HEK293 (cell line): ENCODE measurements at regions not wholly inside any gene's neighbourhood (a gene's known extent, or its start where the extent isn't known, plus 50 kb on each side); places are given as distances from the start of the nearest gene placed in this dataset.
A peak's percentile ranks its signal among the peaks of the same experiment; 100 is the strongest.

Experiments used
- CTCF ChIA-PET: fragments of 350-600 bp; formaldehyde crosslinking; extraction: SDS; loops from one replicate; lab custom pipeline; 2021; ENCODE audit warnings: antibody characterized with exemption; lab: Yijun Ruan, JAX
- POLR2A ChIA-PET: fragments of 300-600 bp; formaldehyde crosslinking; extraction: SDS; loops from one replicate; lab custom pipeline; 2020; ENCODE audit warnings: antibody characterized with exemption, inconsistent platforms; lab: Yijun Ruan, JAX
- H3K27ac ChIP-seq: fragments of 200-500 bp; sonication (Bioruptor generic); 2 replicates; pipeline ENCODE4 v1.5.1; 2014; ENCODE audit warnings: low read depth, low read length, control low read depth, inconsistent platforms; ENCODE audit errors: extremely low read depth
- H3K36me3 ChIP-seq, 2 experiments: fragments of 200-500 bp in 1 of 2; sonication (Bioruptor generic) in 1 of 2; 1 replicate in 1 of 2; 2 replicates in 1 of 2; pipeline ENCODE4 v1.5.1; 2014 to 2017; ENCODE audit warnings: inconsistent platforms in 2 of 2, low read length in 2 of 2; ENCODE audit not compliant: control insufficient read depth in 2 of 2, insufficient read depth in 1 of 2
- H3K4me1 ChIP-seq: fragments of 200-500 bp; sonication (Bioruptor generic); 2 replicates; pipeline ENCODE4 v1.5.1; 2014; ENCODE audit warnings: mild to moderate bottlenecking, low read length, inconsistent platforms; ENCODE audit not compliant: control insufficient read depth, insufficient read depth
- H3K4me3 ChIP-seq: 2 replicates; pipeline ENCODE4 v1.5.1; 2011; ENCODE audit warnings: low read depth, mild to moderate bottlenecking, control low read depth, low read length, moderate library complexity
- H3K9me3 ChIP-seq: fragments of 200-500 bp; sonication (Bioruptor generic); 2 replicates; pipeline ENCODE4 v1.5.1; 2014; ENCODE audit warnings: low read depth, low read length, inconsistent platforms; ENCODE audit not compliant: control insufficient read depth, insufficient read depth
- KLF9 ChIP-seq: fragments of 450-650 bp; formaldehyde crosslinking; IDR thresholded peaks from 2 replicates; pipeline ENCODE4 v1.5.1; 2016; ENCODE audit warnings: missing biosample characterization, missing genetic modification characterization, low read depth
- SP7 ChIP-seq: fragments of 450-650 bp; formaldehyde crosslinking; IDR thresholded peaks from 2 replicates; pipeline ENCODE4 v1.5.1; 2016; ENCODE audit warnings: missing biosample characterization, missing genetic modification characterization
- YY2 ChIP-seq: fragments of 450-650 bp; formaldehyde crosslinking; IDR thresholded peaks from 2 replicates; pipeline ENCODE4 v1.5.1; 2016; ENCODE audit warnings: missing biosample characterization, missing genetic modification characterization
- ZFP41 ChIP-seq: fragments of 450-650 bp; formaldehyde crosslinking; IDR thresholded peaks from 2 replicates; pipeline ENCODE4 v1.5.1; 2016; ENCODE audit warnings: missing biosample characterization, missing genetic modification characterization, borderline replicate concordance
- ZIC2 ChIP-seq: fragments of 450-650 bp; formaldehyde crosslinking; IDR thresholded peaks from 2 replicates; pipeline ENCODE4 v1.5.1; 2016; ENCODE audit warnings: missing biosample characterization, missing genetic modification characterization
- ZNF133 ChIP-seq: fragments of 450-650 bp; formaldehyde crosslinking; IDR thresholded peaks from 2 replicates; pipeline ENCODE4 v1.5.1; 2016; ENCODE audit warnings: missing biosample characterization, missing genetic modification characterization
- ZNF155 ChIP-seq: fragments of 450-650 bp; formaldehyde crosslinking; IDR thresholded peaks from 2 replicates; pipeline ENCODE4 v1.5.1; 2016; ENCODE audit warnings: missing biosample characterization, missing genetic modification characterization
- ZNF175 ChIP-seq: fragments of 450-650 bp; formaldehyde crosslinking; IDR thresholded peaks from 2 replicates; pipeline ENCODE4 v1.5.1; 2016; ENCODE audit warnings: missing biosample characterization, missing genetic modification characterization
- ZNF214 ChIP-seq: fragments of 450-650 bp; formaldehyde crosslinking; IDR thresholded peaks from 2 replicates; pipeline ENCODE4 v1.5.1; 2017; ENCODE audit warnings: missing biosample characterization, mild to moderate bottlenecking, missing genetic modification characterization, borderline replicate concordance
- ZNF311 ChIP-seq: fragments of 450-650 bp; formaldehyde crosslinking; IDR thresholded peaks from 2 replicates; pipeline ENCODE4 v1.5.1; 2017; ENCODE audit warnings: missing biosample characterization, missing genetic modification characterization, borderline replicate concordance
- ZNF350 ChIP-seq: fragments of 450-650 bp; formaldehyde crosslinking; IDR thresholded peaks from 2 replicates; pipeline ENCODE4 v1.5.0; 2017; ENCODE audit warnings: missing biosample characterization, mild to moderate bottlenecking, missing genetic modification characterization
- ZNF394 ChIP-seq: fragments of 450-650 bp; formaldehyde crosslinking; IDR thresholded peaks from 2 replicates; pipeline ENCODE4 v1.5.1; 2016; ENCODE audit warnings: missing biosample characterization, missing genetic modification characterization, mild to moderate bottlenecking, moderate library complexity, borderline replicate concordance
- ZNF48 ChIP-seq: fragments of 450-650 bp; formaldehyde crosslinking; IDR thresholded peaks from 2 replicates; pipeline ENCODE4 v1.5.1; 2016; ENCODE audit warnings: missing biosample characterization, missing genetic modification characterization
- ZNF548 ChIP-seq: fragments of 450-650 bp; formaldehyde crosslinking; IDR thresholded peaks from 2 replicates; pipeline ENCODE4 v1.5.1; 2016; ENCODE audit warnings: missing biosample characterization, missing genetic modification characterization
- ZNF549 ChIP-seq: fragments of 450-650 bp; IDR thresholded peaks from 2 replicates; pipeline ENCODE4 v1.5.1; 2018; ENCODE audit warnings: missing biosample characterization, missing genetic modification characterization, mild to moderate bottlenecking, inconsistent platforms, moderate library complexity
- ZNF561 ChIP-seq: fragments of 450-650 bp; IDR thresholded peaks from 2 replicates; pipeline ENCODE4 v1.5.1; 2018; ENCODE audit warnings: missing biosample characterization, missing genetic modification characterization, borderline replicate concordance
- ZNF626 ChIP-seq: fragments of 450-650 bp; sonication (Bioruptor Pico); formaldehyde crosslinking; IDR thresholded peaks from 2 replicates; pipeline ENCODE4 v1.5.1; 2018; ENCODE audit warnings: missing biosample characterization, missing genetic modification characterization, inconsistent platforms
- TF ChIP-seq, protein P1 (sequence below): fragments of 450-650 bp; IDR thresholded peaks from 2 replicates; pipeline ENCODE4 v1.5.1; 2018; ENCODE audit warnings: missing biosample characterization, mild to moderate bottlenecking, missing genetic modification characterization
- TF ChIP-seq, protein P2 (sequence below): fragments of 450-650 bp; formaldehyde crosslinking; IDR thresholded peaks from 2 replicates; pipeline ENCODE4 v1.5.1; 2016; ENCODE audit warnings: missing biosample characterization, missing genetic modification characterization, low read depth
- TF ChIP-seq, protein P3 (sequence below): fragments of 450-650 bp; formaldehyde crosslinking; IDR thresholded peaks from 2 replicates; pipeline ENCODE4 v1.5.1; 2016; ENCODE audit warnings: missing biosample characterization, missing genetic modification characterization
- TF ChIP-seq, protein P4 (sequence below): fragments of 450-650 bp; formaldehyde crosslinking; IDR thresholded peaks from 2 replicates; pipeline ENCODE4 v1.5.1; 2017; ENCODE audit warnings: missing biosample characterization, missing genetic modification characterization

DNA sequence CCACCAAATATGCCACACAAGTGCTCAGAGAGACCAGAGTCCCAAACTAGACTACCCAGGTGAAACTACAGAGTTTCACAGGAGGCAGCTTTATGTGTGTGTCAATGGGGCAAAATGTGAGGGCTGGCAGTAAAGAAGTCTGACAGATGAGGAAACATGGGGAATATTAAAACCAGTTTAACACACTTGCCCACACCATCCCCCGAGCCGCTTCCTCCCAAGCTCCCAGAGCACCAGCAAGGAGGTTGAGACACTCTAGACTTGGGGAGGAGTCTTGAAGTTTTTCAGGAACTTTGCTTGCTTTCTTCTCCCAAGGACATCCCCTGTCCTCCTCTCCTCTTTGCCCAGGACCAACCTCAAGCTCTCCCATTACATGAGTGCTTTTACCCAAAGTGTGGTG is 94.7 kb upstream of the SPRY1 start:
- Histone ChIP-seq H3K27ac (no peak overlapping the region), H3K4me1 (peaks cover 3% of the 10 kb centered on the region; the same call in 1 of the 2 replicates), H3K36me3 (no peaks in the 10 kb centered on the region), H3K9me3 (no peaks in the 10 kb centered on the region), H3K4me3 (no peak overlapping the region)
- TF ChIP-seq, protein P1, sequence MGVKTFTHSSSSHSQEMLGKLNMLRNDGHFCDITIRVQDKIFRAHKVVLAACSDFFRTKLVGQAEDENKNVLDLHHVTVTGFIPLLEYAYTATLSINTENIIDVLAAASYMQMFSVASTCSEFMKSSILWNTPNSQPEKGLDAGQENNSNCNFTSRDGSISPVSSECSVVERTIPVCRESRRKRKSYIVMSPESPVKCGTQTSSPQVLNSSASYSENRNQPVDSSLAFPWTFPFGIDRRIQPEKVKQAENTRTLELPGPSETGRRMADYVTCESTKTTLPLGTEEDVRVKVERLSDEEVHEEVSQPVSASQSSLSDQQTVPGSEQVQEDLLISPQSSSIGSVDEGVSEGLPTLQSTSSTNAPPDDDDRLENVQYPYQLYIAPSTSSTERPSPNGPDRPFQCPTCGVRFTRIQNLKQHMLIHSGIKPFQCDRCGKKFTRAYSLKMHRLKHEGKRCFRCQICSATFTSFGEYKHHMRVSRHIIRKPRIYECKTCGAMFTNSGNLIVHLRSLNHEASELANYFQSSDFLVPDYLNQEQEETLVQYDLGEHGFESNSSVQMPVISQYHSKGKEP (tag by site-specific recombination): no peak
- TF ChIP-seq ZNF394 (tag by site-specific recombination) (no peak), ZNF561 (tag by site-specific recombination) (no peak), SP7 (tag by site-specific recombination) (no peak), ZNF626 (tag by site-specific recombination) (no peak), ZNF350 (tag by site-specific recombination) (no peak)
- TF ChIP-seq, protein P2, sequence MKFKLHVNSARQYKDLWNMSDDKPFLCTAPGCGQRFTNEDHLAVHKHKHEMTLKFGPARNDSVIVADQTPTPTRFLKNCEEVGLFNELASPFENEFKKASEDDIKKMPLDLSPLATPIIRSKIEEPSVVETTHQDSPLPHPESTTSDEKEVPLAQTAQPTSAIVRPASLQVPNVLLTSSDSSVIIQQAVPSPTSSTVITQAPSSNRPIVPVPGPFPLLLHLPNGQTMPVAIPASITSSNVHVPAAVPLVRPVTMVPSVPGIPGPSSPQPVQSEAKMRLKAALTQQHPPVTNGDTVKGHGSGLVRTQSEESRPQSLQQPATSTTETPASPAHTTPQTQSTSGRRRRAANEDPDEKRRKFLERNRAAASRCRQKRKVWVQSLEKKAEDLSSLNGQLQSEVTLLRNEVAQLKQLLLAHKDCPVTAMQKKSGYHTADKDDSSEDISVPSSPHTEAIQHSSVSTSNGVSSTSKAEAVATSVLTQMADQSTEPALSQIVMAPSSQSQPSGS (tag by site-specific recombination): no peak
- ChIA-PET POLR2A (interaction anchor here (0.5 kb wide), 1 partner anchor 22 kb away, joined by 3 read pairs; no protein-coding TSS in a partner anchor), CTCF (interaction anchor here (0.5 kb wide), 1 partner anchor 717 kb away, joined by 3 read pairs; no protein-coding TSS in a partner anchor)

DNA sequence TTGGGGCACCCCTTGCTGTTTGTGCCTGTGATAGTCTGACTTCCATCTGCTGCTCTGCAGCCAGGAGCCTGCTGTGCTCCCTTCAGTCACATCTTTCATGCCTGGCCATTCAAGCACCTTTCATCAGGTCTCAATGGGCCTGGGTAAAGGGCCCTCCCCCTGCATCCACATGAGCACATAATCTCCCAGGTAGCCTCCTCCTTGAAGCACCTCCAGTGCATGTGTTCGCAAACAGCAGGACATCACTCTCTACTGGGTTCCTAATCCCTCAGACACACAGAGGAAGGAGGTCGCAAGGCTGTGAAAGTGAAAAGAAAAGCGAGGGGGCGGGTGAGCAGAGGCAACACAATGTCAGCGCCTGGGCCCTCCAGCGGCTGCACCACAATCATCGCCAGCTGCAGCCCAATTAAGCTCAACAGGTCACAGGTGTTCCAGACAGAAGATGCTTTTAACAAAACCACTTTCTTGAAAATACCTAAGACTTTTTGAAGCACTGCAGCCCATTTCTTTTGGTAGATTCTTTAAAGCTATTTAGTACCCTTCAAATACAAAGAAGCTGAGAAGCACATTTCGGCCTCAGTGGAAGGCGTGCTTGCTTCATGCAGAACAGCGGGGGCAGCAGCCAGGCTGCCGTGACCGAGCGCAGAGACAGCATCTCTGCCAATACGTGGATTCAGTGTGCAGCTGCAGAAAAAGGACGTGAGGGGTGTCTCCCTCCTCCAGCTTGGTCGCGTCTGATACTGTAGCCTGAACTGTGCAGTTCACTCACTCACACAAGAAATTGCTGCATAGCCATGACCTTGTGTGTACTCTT is 92.2 kb upstream of the SPRY1 start:
- peaks cover 3% of the 10 kb centered on the region; the same call in 1 of the 2 replicates for H3K4me1 ChIP-seq
- CTCF ChIA-PET: no interaction called here
- H3K27ac ChIP-seq: no peak overlapping the region
- POLR2A ChIA-PET: no interaction called here
- H3K36me3 ChIP-seq: no peaks in the 10 kb centered on the region
- TF ChIP-seq YY2 (tag by site-specific recombination): no peak
- peak; percentile 94 for TF ChIP-seq ZIC2 (tag by site-specific recombination)
- H3K4me3 ChIP-seq: no peak overlapping the region
- H3K9me3 ChIP-seq: no peaks in the 10 kb centered on the region

DNA sequence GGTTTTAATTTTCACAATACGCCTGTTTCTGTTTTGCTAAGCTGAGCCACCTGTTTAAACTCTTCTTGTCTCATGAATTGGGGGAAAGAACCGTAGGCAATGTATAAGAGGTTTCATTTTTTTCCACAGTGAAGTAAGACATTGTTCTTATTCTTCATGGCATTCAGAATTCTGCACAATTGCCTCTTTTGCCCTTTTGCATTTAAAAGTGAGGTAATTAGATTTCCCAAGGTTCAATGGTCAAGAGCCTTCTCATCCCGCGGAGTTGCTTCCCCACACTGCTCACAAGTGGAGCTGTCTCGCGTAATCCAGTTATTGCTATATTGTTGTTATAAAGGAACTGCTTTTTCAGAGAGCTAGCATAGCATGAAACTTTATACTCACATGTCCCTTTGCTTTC is 90.9 kb upstream of the SPRY1 start:
- peaks cover 3% of the 10 kb centered on the region; the same call in 1 of the 2 replicates for H3K4me1 ChIP-seq
- CTCF ChIA-PET: no interaction called here
- POLR2A ChIA-PET: no interaction called here
- no peak overlapping the region for H3K4me3 ChIP-seq
- no peaks in the 10 kb centered on the region for H3K9me3 ChIP-seq
- no peak overlapping the region for H3K27ac ChIP-seq
- H3K36me3 ChIP-seq: no peaks in the 10 kb centered on the region
- TF ChIP-seq, protein P3, sequence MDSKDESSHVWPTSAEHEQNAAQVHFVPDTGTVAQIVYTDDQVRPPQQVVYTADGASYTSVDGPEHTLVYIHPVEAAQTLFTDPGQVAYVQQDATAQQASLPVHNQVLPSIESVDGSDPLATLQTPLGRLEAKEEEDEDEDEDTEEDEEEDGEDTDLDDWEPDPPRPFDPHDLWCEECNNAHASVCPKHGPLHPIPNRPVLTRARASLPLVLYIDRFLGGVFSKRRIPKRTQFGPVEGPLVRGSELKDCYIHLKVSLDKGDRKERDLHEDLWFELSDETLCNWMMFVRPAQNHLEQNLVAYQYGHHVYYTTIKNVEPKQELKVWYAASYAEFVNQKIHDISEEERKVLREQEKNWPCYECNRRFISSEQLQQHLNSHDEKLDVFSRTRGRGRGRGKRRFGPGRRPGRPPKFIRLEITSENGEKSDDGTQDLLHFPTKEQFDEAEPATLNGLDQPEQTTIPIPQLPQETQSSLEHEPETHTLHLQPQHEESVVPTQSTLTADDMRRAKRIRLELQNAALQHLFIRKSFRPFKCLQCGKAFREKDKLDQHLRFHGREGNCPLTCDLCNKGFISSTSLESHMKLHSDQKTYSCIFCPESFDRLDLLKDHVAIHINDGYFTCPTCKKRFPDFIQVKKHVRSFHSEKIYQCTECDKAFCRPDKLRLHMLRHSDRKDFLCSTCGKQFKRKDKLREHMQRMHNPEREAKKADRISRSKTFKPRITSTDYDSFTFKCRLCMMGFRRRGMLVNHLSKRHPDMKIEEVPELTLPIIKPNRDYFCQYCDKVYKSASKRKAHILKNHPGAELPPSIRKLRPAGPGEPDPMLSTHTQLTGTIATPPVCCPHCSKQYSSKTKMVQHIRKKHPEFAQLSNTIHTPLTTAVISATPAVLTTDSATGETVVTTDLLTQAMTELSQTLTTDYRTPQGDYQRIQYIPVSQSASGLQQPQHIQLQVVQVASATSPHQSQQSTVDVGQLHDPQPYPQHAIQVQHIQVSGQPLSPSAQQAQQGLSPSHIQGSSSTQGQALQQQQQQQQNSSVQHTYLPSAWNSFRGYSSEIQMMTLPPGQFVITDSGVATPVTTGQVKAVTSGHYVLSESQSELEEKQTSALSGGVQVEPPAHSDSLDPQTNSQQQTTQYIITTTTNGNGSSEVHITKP (tag by site-specific recombination): no peak
- TF ChIP-seq ZNF133 (tag by site-specific recombination): no peak
- no peak for TF ChIP-seq ZNF549 (tag by site-specific recombination)
- no peak for TF ChIP-seq ZNF175 (tag by site-specific recombination)
- TF ChIP-seq ZNF155 (tag by site-specific recombination): no peak
- TF ChIP-seq ZNF214 (tag by site-specific recombination): no peak
- TF ChIP-seq ZNF548 (tag by site-specific recombination): no peak
- TF ChIP-seq, protein P4, sequence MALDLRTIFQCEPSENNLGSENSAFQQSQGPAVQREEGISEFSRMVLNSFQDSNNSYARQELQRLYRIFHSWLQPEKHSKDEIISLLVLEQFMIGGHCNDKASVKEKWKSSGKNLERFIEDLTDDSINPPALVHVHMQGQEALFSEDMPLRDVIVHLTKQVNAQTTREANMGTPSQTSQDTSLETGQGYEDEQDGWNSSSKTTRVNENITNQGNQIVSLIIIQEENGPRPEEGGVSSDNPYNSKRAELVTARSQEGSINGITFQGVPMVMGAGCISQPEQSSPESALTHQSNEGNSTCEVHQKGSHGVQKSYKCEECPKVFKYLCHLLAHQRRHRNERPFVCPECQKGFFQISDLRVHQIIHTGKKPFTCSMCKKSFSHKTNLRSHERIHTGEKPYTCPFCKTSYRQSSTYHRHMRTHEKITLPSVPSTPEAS (tag by site-specific recombination): no peak
- TF ChIP-seq ZFP41 (tag by site-specific recombination): no peak
- TF ChIP-seq ZNF311 (tag by site-specific recombination): no peak
- TF ChIP-seq ZNF48 (tag by site-specific recombination): no peak
- no peak for TF ChIP-seq KLF9
